ENCODE measurements at regions not wholly inside any gene's neighbourhood (a gene's known extent, or its start where the extent isn't known, plus 50 kb on each side); places are given as distances from the start of the nearest gene placed in this dataset.

DNA sequence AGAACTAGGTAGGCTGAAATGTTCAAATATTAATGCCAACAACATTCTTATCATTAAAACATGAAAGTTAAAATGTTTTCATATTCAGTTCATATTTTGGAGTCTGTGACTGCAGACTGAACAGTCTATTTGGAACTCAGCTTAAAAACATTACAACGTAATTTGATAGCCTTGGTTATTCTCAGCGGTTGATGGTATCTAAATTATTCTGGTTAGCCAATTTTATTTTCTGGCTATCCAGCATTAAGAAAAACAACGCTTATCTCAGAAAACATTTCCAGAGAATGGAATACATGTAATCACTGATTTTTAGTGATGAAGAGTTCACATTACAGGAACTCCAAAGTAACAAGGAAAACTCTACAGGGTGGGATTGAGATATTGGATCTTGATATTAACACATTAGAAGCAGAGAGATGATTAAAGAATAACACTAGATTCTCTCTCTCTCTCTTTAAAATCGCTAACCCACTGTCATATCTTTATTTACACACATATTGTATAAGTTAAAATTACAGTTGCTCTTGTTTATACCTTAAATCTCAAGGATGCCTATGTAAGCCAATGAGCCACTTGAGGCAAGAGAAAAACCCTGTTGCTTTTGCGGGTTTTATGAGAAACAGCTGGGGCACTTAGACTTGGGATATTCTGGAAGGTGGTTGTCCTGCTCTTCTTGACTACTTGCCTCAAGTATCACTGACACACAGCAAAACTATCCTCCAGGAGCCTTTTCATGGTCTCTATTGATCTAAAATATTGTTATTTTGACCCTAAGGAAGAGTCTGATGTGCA, 84.9 kb downstream of the ICOS start:
- H4K20me1 ChIP-seq (ENCODE audit: control insufficient read depth, insufficient read depth, insufficient read length) = no peaks in the 10 kb centered on the region
- Mint-ChIP-seq H3K4me1 (no peaks in the 10 kb centered on the region), H3K36me3 (ENCODE audit: insufficient read depth in 1 of 3, low read depth in 3 of 3) (no peaks in the 10 kb centered on the region)

More for the DNA sequence above, 84.9 kb downstream of the ICOS start:
- no peak overlapping the region for H4K8ac ChIP-seq (replicated peaks; ENCODE audit: insufficient read length, low read depth, low read length)
- H3K4me3 Mint-ChIP-seq = no peak overlapping the region
- H2BK5ac ChIP-seq (ENCODE audit: insufficient read length, low read length) = no peak overlapping the region
- no peak overlapping the region for H3K4me2 ChIP-seq (ENCODE audit: insufficient read depth, insufficient read length, low read length)
- H4K5ac ChIP-seq (ENCODE audit: insufficient read length, low read depth, low read length) = no peak overlapping the region
- WGBS (ENCODE audit: extremely low coverage, insufficient read length, low lambda C conversion rate) = no CpG with 5 or more reads among the region's 5 CpGs
- no peak overlapping the region for H3K27ac ChIP-seq (ENCODE audit: insufficient read length, low read depth, low read length)
- H3K4me1 ChIP-seq (ENCODE audit: insufficient read depth, low read length) = no peaks in the 10 kb centered on the region
- H2AK5ac ChIP-seq (ENCODE audit: insufficient read length, low read length) = no peak overlapping the region
- no peak overlapping the region for H3K14ac ChIP-seq (ENCODE audit: insufficient read depth, low read length)
- no peak overlapping the region for H4K91ac ChIP-seq (ENCODE audit: insufficient read length, low read depth, low read length)
- H2BK20ac ChIP-seq (ENCODE audit: low read depth, low read length, poor library complexity, severe bottlenecking) = no peak overlapping the region
- H3K27me3 ChIP-seq (ENCODE audit: insufficient read depth, low read length) = no peaks in the 10 kb centered on the region
- no peak overlapping the region for H3K4ac ChIP-seq (ENCODE audit: low read depth, low read length)
- H3K79me2 ChIP-seq (ENCODE audit: insufficient read depth, low read length) = 0 out of 2 replicates have a peak, but pooled peaks cover 2% of the 10 kb centered on the region
- no peak overlapping the region for H3K9ac ChIP-seq (ENCODE audit: extremely low read depth, insufficient read length, low read length)
- no peaks in the 10 kb centered on the region for H3K79me1 ChIP-seq (ENCODE audit: insufficient read depth, low read depth, low read length, poor library complexity, severe bottlenecking)
- H3K23me2 ChIP-seq (ENCODE audit: insufficient read length, low read depth, low read length, poor library complexity, severe bottlenecking) = no peaks in the 10 kb centered on the region
- H2BK120ac ChIP-seq (ENCODE audit: low read depth, low read length, poor library complexity, severe bottlenecking) = no peak overlapping the region
- peaks cover 3% of the 10 kb centered on the region; the same call in 1 of the 2 replicates for H3K27me3 Mint-ChIP-seq (ENCODE audit: low read depth)
- H3K18ac ChIP-seq (ENCODE audit: insufficient read length, low read depth, low read length) = no peak overlapping the region
- no peak overlapping the region for H2AFZ ChIP-seq (ENCODE audit: low read length)
- no peak for DNase-seq
- TF ChIP-seq CTCF (conservative IDR thresholded peaks at IDR 0.05) = no peak
- H3K9me3 Mint-ChIP-seq = no peaks in the 10 kb centered on the region
- no peak overlapping the region for H3K27ac Mint-ChIP-seq
- no peak overlapping the region for H2BK15ac ChIP-seq (ENCODE audit: low read depth, low read length)
- H3K23ac ChIP-seq (ENCODE audit: insufficient read length, low read depth, low read length) = no peak overlapping the region
- no peak overlapping the region for H3K56ac ChIP-seq (ENCODE audit: insufficient read length, low read depth, low read length)
- H2BK12ac ChIP-seq (ENCODE audit: insufficient read length, low read depth, low read length) = no peak overlapping the region
- H3K9me3 ChIP-seq (ENCODE audit: control insufficient read depth, low read depth, low read length) = no peaks in the 10 kb centered on the region
- no peak overlapping the region for H3T11ph ChIP-seq (ENCODE audit: low read length)

Data from H9 (cell line).